T-helper 17 cell (primary cell): ENCODE measurements at regions not wholly inside any gene's neighbourhood (a gene's known extent, or its start where the extent isn't known, plus 50 kb on each side); places are given as distances from the start of the nearest gene placed in this dataset.
"Not testable (repeated sequence)": the region's sequence is repeated elsewhere in the genome, so short reads cannot be mapped to it uniquely, and the experiment has no call there.

Experiments used
- ATAC-seq: fragments of 150-1000 bp; cut with Tn5 transposase; 2 replicates; pipeline ENCODE4 v1.10.0; 2021; ENCODE audit warnings: mild to moderate bottlenecking, moderate library complexity
- DNase-seq, 3 donors: peaks; one replicate each; pipeline versions ENCODE4 v3.0.0 to v3.0.0-alpha.2; 2020 to 2021
- H3K9me3 ChIP-seq: one replicate; pipeline ENCODE4 v1.7.0; 2013; ENCODE audit warnings: low read length, mild to moderate bottlenecking; ENCODE audit not compliant: control insufficient read depth, poor library complexity, severe bottlenecking
- H3K27ac Mint-ChIP-seq: one replicate; pipeline ENCODE4 v1.8.0; 2022; ENCODE audit warnings: mild to moderate bottlenecking, moderate library complexity, mixed read lengths
- H3K27me3 Mint-ChIP-seq: one replicate; pipeline ENCODE4 v1.8.0; 2022; ENCODE audit warnings: mixed read lengths
- H3K36me3 Mint-ChIP-seq: one replicate; pipeline ENCODE4 v1.8.0; 2022; ENCODE audit warnings: low read depth, mixed read lengths
- H3K4me1 Mint-ChIP-seq: one replicate; pipeline ENCODE4 v1.8.0; 2022; ENCODE audit warnings: mild to moderate bottlenecking, mixed read lengths
- H3K4me3 Mint-ChIP-seq: one replicate; pipeline ENCODE4 v1.8.0; 2022; ENCODE audit warnings: mild to moderate bottlenecking, moderate library complexity, mixed read lengths

DNA sequence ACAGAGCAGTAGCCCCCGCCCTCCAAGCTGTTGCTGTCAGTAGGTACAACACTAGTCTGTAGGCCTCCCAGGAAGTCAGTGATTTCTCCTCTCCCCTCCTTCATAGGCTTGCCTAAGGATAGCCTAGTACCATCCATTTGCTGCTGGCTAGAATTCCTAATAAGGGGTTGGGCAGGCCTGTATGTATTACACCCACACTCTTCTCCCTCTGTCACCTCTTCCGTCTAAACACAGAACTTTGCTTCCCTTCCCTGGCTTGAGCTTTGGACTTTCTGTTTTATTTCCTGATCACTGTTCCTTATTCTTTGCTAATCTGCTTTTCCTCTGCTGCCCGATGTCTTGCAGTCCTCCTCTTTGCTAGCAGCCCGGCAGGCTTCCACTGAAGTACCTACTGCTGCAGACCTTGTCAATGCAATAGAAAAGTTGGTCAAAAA lies 93.4 kb upstream of the UMPS start:
- DNase-seq (no peak), ATAC-seq (no peak)
- Mint-ChIP-seq H3K27ac (no peak overlapping the region), H3K4me3 (no peak overlapping the region), H3K36me3 (peaks cover 5% of the 10 kb centered on the region), H3K27me3 (peaks cover 10% of the 10 kb centered on the region), H3K4me1 (peaks cover 21% of the 10 kb centered on the region)
- no peaks in the 10 kb centered on the region for H3K9me3 ChIP-seq

GRCh38 chr3:124639406-124640237 lies 90.6 kb upstream of the UMPS start:
- DNase-seq (no peak), ATAC-seq (peak; percentile 67)
- Mint-ChIP-seq H3K27ac (peak overlapping the region; percentile 55), H3K27me3 (peaks cover 10% of the 10 kb centered on the region), H3K36me3 (peaks cover 5% of the 10 kb centered on the region), H3K4me1 (peaks cover 18% of the 10 kb centered on the region), H3K4me3 (peak overlapping the region; percentile 83)
- H3K9me3 ChIP-seq, result no peaks in the 10 kb centered on the region

DNA sequence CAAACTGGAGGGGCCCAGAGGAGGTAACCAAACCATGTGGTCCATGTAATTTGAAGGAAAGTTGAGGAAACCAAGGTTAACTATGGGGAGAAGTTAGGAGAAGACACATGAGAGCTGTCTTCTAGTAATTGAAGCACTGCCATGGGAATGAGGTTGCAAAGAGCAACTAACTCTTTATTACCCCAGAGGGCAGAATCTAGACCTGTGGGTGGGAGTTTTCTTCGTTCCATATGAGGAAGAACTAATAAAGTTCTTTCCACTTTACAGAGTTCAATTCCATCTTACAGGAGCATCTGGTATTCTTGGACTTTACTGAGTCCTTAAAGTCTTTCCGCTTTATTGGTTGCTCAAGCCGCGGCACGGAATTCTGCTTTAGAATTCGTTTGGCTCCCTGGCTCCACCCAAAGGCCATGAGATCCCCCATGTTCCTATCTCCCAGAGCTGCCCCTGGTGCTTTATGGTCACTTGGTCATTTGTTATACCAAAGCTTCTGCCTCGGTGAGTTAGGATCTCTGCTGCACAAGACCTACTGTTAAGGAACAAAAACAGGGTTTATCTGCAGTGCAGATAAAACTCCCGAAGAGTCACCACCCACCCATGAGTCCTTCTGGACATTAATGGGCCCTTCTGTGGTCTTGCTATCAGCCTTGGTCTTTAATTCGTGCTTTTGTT lies 89.5 kb upstream of the UMPS start:
- H3K4me1 Mint-ChIP-seq, result peaks cover 15% of the 10 kb centered on the region
- no peaks in the 10 kb centered on the region for H3K9me3 ChIP-seq
- no peak overlapping the region for H3K27ac Mint-ChIP-seq
- ATAC-seq (no peak), DNase-seq (no peak)
- peaks cover 5% of the 10 kb centered on the region for H3K27me3 Mint-ChIP-seq
- H3K36me3 Mint-ChIP-seq, result peaks cover 7% of the 10 kb centered on the region
- H3K4me3 Mint-ChIP-seq, result peak overlapping the region; percentile 83

- H3K27me3 Mint-ChIP-seq, result peaks cover 7% of the 10 kb centered on the region
- peaks cover 11% of the 10 kb centered on the region for H3K36me3 Mint-ChIP-seq
- H3K4me3 Mint-ChIP-seq, result no peak overlapping the region
- H3K27ac Mint-ChIP-seq, result no peak overlapping the region
- DNase-seq, result no peak
- H3K4me1 Mint-ChIP-seq, result peaks cover 18% of the 10 kb centered on the region
- no peaks in the 10 kb centered on the region for H3K9me3 ChIP-seq
- no peak for ATAC-seq
Observed at GRCh38 chr3:124643453-124643852, 86.8 kb upstream of the UMPS start.

DNA sequence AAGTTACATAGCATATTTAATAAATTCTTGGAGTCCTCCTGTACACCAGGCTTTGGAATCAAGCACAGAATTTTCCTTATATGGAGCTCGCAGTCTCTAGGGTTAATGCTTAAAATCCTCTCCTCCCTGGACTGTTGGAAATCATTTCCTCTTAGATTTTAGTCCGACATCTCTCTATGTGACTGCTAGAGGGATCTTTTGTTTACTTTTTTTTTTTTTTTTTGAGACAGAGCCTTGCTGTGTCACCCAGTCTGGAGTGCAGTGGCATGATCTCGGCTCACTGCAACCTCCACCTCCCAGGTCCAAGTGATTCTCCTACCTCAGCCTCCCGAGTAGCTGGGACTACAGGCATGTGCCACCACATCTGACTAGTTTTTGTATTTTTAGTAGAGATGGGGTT lies 84.1 kb upstream of the UMPS start:
- DNase-seq, H3K27ac Mint-ChIP-seq, H3K4me1 Mint-ChIP-seq, H3K9me3 ChIP-seq, H3K4me3 Mint-ChIP-seq, ATAC-seq, H3K27me3 Mint-ChIP-seq: not testable (repeated sequence)
- H3K36me3 Mint-ChIP-seq, result peaks cover 11% of the 10 kb centered on the region

GRCh38 chr3:124648551-124648950 lies 81.7 kb upstream of the UMPS start:
- peaks cover 7% of the 10 kb centered on the region for H3K27me3 Mint-ChIP-seq
- ATAC-seq (no peak), DNase-seq (no peak)
- no peak overlapping the region for H3K4me3 Mint-ChIP-seq
- H3K27ac Mint-ChIP-seq, result no peak overlapping the region
- H3K9me3 ChIP-seq, result no peaks in the 10 kb centered on the region
- H3K4me1 Mint-ChIP-seq, result peaks cover 9% of the 10 kb centered on the region
- peaks cover 11% of the 10 kb centered on the region for H3K36me3 Mint-ChIP-seq

GRCh38 chr3:124650798-124651197 lies 79.5 kb upstream of the UMPS start:
- DNase-seq, result no peak
- H3K36me3 Mint-ChIP-seq, result peaks cover 7% of the 10 kb centered on the region
- H3K4me3 Mint-ChIP-seq, result no peak overlapping the region
- peak overlapping the region; percentile 32 for H3K27ac Mint-ChIP-seq
- peaks cover 12% of the 10 kb centered on the region for H3K27me3 Mint-ChIP-seq
- H3K4me1 Mint-ChIP-seq, result peaks cover 9% of the 10 kb centered on the region
- ATAC-seq, result peak; percentile 40
- no peaks in the 10 kb centered on the region for H3K9me3 ChIP-seq

GRCh38 chr3:124651416-124651815 lies 78.8 kb upstream of the UMPS start:
- DNase-seq, H3K9me3 ChIP-seq, ATAC-seq, H3K36me3 Mint-ChIP-seq, H3K4me3 Mint-ChIP-seq, H3K4me1 Mint-ChIP-seq: not testable (repeated sequence)
- peaks cover 14% of the 10 kb centered on the region for H3K27me3 Mint-ChIP-seq
- peak overlapping the region; percentile 32 for H3K27ac Mint-ChIP-seq

DNA sequence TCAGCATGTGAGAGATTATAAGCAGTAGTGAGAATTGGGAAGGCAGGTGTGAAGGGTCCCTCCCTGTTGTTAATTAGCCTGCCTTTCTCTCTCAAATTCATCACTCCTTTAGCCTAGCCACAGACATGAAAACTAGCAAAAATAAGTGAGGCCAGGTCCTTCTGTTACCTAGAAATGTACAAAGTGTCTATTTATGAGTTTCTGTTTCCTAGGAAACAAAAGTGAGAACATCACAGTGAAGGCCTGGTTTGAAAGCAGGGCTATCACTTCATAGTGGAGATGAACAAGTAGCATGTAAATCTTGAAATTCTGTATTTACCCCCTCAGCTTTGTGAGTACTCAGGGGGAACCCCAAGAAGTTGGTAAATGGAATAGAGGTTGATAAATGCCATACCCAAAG lies 78.2 kb upstream of the UMPS start:
- H3K27ac Mint-ChIP-seq, result peak overlapping the region; percentile 32
- no peak for DNase-seq
- no peak overlapping the region for H3K4me3 Mint-ChIP-seq
- H3K27me3 Mint-ChIP-seq, result peaks cover 14% of the 10 kb centered on the region
- no peaks in the 10 kb centered on the region for H3K9me3 ChIP-seq
- peaks cover 7% of the 10 kb centered on the region for H3K36me3 Mint-ChIP-seq
- H3K4me1 Mint-ChIP-seq, result peaks cover 9% of the 10 kb centered on the region
- no peak for ATAC-seq

- Mint-ChIP-seq H3K4me3 (no peak overlapping the region), H3K27ac (no peak overlapping the region), H3K36me3 (peaks cover 3% of the 10 kb centered on the region), H3K27me3 (peaks cover 8% of the 10 kb centered on the region), H3K4me1 (peaks cover 4% of the 10 kb centered on the region)
- ATAC-seq (no peak), DNase-seq (no peak)
- no peaks in the 10 kb centered on the region for H3K9me3 ChIP-seq
Observed at GRCh38 chr3:124653071-124653796, 77.0 kb upstream of the UMPS start.

GRCh38 chr3:124653797-124654469 lies 76.3 kb upstream of the UMPS start:
- no peaks in the 10 kb centered on the region for H3K9me3 ChIP-seq
- DNase-seq (no peak), ATAC-seq (no peak)
- Mint-ChIP-seq H3K4me1 (peaks cover 4% of the 10 kb centered on the region), H3K27me3 (peaks cover 8% of the 10 kb centered on the region), H3K36me3 (peaks cover 3% of the 10 kb centered on the region), H3K27ac (no peak overlapping the region), H3K4me3 (no peak overlapping the region)

DNA sequence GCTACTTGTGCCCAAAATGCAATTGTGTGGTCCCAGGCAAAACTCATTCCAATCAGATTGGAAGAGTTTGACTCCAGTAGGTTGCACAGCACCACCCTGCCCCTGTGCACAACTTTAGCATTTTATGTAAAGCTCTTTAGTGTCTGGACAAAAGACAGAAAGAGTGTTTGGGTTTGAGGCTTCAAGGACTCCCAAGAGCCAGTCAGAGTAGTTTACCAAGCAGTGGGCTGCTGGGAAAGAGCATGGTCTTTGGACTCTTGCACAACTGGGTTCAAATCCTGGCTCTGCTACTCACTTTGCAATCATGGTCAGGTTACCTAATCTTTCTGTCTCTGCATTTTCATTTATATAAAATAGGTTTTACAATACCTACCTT lies 75.8 kb upstream of the UMPS start:
- DNase-seq (no peak), ATAC-seq (no peak)
- Mint-ChIP-seq H3K27me3 (peaks cover 8% of the 10 kb centered on the region), H3K27ac (no peak overlapping the region), H3K4me3 (no peak overlapping the region), H3K4me1 (peaks cover 4% of the 10 kb centered on the region), H3K36me3 (peaks cover 3% of the 10 kb centered on the region)
- no peaks in the 10 kb centered on the region for H3K9me3 ChIP-seq

DNA sequence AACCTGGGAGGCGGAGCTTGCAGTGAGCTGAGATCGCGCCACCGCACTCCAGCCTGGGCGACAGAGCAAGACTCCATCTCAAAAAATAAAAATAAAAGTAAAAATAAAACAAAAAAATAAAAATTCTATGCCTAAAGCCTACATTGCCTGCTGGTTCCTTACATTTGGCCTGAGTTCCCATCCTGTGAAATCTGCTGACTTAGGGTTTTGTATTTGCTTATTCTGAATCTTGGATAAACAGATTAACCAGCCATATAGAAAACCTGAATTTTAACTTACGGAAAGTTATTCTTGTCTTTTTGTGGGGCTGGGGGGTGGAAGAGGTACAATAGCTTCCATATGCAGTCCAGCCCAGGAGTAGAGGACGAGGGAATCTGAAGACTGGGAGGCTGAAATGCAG lies 73.7 kb upstream of the UMPS start:
- ATAC-seq (no peak), DNase-seq (no peak)
- Mint-ChIP-seq H3K36me3 (peaks cover 3% of the 10 kb centered on the region), H3K4me1 (no peaks in the 10 kb centered on the region), H3K27ac (no peak overlapping the region), H3K27me3 (peaks cover 8% of the 10 kb centered on the region), H3K4me3 (no peak overlapping the region)
- no peaks in the 10 kb centered on the region for H3K9me3 ChIP-seq
